NCI-H1417 (cell line): ENCODE measurements at regions not wholly inside any gene's neighbourhood (a gene's known extent, or its start where the extent isn't known, plus 50 kb on each side); places are given as distances from the start of the nearest gene placed in this dataset.

Experiments
- DNase-seq, 3 experiments: peaks; one replicate each; lab custom pipeline; 2025; lab: John Stamatoyannopoulos, UW

DNA sequence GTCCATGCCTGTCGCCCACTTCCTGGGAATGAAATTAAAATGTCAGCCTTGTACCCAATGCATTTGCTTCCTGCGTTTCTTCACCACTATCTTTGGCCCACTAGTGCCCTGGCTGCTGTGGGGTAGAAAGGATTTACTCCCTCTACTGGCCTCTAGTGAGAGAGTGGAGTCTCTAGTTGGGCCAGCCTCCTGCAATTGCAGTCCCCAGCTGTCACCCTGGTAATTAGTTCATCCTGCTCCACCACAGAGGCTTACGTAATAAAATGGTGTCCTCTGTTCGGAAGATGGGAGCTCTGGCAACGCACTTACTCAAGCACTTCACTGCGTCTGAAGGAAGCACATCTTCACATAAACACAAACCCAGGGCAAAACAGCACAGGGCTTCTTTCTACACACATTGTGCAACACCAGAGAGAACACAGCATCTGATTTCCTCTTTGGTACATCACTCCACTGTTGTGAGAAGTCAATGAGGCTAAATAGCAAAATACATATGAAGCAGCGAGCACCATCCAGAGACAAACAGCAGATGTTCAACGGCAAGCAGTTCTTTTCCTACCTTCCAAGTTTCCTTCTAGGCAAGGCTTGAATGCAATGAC is 274.6 kb downstream of the LRATD1 start:
- no peak for DNase-seq

DNA sequence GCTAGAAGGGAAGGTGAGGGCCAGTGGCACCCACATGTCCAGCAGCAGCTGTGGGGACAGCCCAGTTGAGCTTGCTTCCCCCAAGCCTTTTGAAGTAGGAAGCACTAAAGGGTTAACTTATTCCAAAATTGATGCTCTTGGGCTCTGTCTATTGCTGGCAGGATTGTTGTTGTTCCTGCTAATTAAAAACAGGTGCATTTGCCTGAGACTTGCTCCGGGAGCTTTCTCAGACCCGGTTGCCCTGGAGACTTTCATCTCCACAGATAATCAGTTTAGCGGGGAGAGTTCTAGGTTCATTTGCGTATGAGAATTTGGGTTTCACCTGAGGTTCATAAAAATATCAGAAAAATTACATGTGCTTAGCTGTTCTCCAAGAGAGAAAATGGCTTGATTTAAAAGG is 277.3 kb downstream of the LRATD1 start:
- DNase-seq = peak in 2 of 3 experiments; percentile 38 to 71

DNA sequence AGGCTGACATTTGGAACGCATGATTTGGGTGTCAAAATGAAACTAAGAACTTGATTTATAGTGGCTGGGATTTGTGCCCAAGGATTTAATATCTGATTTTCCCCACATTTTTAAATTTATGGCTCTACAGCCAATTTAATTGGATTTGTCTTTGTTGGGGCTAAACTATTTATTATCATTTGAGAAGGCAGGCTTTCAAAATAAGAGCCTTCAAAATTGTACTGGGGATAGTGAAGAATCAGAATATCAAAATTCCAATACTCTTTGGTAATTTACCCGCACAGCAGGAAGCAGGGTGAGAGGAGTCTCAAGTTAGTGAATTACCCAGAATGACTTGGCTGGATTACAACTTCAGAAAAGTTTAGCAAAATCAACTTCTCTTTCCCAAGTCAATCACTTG is 278.1 kb downstream of the LRATD1 start:
- no peak for DNase-seq

DNA sequence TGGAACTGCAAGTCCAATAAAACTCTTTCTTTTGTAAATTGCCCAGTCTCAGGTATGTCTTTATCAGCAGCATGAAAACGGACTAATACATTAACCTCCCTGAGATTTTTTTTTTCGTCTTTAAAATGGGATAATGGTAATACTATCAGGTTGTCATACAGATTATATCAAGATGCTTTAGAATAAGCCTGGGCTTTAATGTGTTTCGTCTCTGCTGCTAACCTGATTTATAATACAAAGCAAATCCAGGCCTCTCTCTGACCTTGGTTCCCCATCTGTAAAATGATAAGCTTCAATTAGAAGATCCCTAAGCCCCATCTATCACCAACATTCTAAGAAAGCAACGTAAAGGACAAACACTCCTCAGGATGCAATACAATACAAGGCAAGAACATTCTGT is 283.5 kb downstream of the LRATD1 start:
- no peak for DNase-seq

DNA sequence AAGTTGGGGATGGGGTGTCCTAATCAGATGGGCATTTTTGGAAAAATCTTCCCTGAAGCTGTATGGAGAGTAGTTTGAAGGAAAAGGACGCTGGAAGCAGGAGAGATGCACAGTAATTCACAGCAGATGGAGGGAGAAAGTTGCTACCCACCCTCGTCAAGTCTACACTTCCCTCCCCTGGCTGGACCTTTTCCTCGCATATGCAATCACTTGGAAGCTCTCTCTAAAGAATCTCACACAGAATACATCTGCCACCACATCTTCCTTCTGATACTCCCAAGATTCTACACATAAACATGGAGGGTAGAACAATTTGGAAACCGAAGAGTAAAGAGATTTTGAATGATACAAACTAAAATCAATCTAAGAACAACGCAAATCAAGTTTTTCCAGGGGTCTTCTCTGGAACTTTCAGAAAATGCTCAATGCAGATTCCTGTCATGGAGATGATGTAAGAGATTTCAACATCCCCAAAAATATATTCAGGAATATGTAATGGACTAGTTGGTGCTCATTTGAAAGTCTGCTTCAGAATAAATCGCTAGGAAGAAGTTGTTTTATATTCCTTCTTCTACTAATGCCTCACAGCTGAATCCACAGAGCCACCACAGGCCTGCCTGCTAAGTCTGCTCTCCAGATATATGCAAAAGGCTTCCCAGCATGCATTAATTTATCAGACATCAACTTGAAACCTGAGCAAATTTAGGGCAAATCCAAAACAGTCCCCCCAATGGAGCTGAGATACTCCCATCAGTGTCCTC is 291.5 kb downstream of the LRATD1 start:
- DNase-seq = no peak

DNA sequence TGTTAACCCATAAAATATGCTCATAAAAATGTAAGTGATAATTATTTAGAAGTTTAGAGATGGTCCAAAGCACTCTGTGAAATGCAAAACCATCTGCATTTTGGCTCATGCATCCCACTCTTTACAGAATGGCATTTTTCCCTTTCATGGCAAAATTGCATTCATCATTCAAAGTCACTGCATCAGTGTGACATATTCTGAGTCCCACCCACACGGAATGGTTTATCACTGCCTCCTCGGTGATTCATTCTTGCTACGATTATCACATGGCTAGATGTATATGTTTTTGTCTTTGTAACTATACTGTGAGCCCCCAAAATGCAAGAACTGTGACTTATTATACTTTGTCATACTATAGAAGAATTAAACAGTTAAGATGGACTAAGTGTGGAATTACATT is 293.0 kb downstream of the LRATD1 start:
- no peak for DNase-seq

DNA sequence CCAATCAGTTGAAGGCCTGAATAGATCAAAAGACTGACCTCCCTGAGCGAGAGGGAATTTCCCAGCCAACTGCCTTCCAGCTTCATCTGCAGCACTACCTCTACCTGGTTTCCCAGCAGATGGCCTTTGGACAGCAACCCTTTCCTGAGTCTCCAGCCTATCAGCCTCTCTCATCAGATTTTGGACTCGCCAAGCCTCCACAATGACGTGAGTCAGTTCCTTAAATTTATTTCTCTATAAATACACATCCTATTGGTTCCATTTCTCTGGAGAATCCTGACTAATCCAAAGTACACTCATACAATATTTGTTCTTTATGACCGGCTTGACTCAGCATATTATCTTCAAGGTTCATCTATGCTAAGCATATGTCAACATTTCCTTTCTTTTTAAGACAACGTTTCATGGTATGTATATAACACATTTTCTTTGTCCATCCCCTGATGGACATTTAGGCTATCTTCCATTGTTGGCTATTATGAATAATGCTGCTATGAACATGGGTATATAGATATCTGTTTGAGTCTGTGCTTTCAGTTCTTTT is 294.6 kb downstream of the LRATD1 start:
- DNase-seq = no peak

DNA sequence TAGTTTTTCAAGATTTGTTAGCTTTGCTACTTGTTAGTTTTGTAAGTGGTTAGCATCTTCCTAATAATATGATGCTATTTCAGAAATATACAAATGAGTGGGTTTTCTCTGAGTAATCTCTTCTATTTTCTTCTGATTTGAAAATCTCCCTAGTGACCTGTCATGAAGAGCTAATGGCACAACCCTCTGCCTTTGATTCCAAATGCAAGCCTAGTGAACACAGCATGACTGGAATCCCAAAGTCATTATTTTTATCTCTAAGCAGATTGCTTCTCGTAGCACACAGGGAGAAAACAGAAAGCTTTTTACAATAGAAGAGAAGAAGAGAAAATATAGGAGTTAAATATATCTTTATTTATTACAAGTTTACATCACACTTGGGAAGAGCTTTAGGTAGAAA is 295.5 kb downstream of the LRATD1 start:
- no peak for DNase-seq

DNA sequence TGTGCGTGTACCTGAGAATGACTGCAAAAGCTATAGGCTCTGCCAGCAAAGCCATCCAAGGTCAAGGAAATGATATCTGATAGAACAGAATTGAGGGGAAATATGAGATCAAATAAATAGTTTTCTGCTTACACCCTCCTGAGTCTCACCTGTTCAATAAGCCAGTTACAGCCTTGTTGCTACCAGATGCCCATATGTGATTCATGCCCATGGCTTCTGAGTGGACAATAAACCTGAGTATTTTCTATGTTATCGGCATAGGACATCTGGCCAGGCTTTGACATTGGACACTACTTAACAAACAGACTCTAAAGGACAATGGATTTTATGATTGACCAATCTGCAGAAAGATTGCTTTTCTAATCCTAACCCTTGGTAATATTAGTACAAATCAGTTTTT is 297.9 kb downstream of the LRATD1 start:
- DNase-seq = no peak

DNA sequence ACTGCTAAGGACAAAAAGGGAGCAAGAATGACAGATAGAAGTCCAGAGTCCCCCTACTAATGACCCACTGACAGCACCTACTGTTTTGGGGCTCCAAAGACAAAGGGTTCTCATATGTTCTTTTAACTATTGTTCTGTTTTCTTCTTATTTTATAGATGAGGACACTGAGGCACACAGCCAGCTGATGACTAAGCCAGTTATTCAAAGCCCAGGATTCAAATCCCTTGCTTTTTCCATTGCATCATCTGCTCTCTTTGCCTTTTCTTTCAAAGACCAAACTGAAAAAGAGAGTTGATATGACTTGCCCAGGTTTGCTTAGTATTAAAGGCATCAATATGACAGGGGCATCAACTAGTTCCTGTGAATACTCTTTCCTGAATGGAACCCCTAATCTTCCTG is 299.8 kb downstream of the LRATD1 start:
- no peak for DNase-seq

DNA sequence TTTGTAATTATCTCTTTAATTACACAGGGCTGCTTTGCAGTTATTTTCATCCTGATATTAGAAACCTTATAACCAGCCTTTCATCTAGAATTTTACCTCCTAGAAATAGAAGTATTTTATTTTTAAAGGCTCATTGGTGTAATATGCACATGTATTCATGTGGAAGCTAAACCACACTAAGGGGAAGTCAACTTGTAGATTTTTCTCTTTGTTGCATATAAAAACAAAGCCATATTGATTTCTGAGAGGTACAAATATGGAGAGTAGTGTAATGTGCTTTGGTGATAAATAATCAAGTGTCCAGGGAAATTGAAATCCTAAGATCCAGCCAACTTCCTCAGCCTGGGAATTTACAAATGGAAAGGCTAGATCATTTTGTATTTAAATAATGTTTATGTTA is 301.2 kb downstream of the LRATD1 start:
- DNase-seq = no peak

DNA sequence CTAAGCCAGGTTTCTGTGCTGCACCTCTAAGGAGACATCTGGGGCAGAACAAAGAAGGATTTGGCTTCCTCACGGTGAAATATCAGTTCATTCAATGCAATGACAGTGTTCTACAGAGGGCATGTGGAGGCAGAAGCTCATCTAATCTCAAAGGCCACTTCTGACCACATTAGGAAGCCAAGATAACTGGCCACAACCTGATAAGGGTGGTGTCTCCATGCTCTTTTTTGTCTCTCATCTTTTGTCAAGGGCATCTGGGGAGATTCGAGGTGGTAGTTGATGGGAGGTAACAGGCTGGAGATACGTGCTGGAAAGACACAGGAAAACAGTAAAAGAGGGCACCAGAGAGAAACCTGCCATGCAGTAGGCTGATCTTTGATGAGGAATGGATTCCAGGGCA is 303.9 kb downstream of the LRATD1 start:
- DNase-seq = no peak

DNA sequence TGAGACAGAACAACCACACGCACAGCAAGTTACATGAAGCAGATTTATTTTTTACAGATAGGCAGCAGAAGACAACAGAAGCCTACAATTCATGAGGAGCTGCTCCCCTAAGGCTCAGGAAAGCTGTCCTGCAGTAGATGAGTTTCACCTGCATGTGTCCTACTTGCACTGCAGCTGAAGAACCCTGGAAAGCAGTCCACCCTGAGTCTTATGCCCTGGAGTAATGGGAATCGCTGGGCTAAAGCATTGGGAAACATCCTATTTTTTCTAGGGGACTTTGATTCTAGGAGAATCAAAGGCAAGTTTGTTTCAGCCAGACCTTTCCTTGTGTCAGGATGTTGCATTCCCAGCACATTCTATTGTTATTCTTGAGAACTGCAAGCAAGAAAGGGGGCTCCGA is 304.8 kb downstream of the LRATD1 start:
- no peak for DNase-seq

DNA sequence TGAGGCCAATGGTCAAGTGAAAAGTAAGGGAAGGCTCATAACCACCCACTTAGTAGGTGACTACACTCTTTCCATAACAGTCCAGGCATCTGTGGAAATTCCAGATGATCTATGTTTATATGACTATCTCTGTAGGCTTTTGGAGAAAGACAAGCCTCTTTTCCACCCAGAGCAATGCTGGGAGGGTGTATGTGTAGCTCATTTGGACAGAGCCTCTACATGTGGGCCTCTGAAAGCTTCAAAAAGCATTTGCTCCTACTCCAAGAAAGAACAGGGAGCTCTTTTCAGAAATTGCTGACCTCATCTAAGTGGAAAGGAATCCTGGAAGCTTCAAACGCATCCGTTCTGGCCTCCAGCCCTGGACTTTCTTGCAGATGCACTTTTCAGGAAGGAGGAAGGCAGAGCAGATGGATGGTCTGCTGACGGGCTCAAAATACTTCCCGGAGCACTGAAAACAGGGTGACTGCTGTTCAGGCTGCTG is 308.7 kb downstream of the LRATD1 start:
- no peak for DNase-seq

DNA sequence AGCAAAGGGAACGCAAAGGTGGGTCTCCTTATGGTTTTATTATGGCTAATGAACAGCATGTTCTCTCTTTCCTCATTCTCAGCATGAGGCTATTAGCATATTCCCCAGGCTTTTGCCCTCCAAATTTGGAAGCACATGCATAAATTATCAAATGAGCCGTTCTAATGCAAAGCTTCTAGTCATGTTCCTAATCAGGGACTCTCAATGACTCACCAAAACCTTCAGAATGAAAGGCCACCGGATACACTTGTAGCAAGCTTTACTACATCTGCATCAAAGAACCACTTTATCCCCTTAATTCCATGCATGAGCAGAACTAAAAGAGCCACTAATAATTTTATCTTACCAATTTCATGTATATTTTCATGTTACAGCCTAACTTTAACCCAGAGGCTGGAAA is 310.5 kb downstream of the LRATD1 start:
- no peak for DNase-seq

DNA sequence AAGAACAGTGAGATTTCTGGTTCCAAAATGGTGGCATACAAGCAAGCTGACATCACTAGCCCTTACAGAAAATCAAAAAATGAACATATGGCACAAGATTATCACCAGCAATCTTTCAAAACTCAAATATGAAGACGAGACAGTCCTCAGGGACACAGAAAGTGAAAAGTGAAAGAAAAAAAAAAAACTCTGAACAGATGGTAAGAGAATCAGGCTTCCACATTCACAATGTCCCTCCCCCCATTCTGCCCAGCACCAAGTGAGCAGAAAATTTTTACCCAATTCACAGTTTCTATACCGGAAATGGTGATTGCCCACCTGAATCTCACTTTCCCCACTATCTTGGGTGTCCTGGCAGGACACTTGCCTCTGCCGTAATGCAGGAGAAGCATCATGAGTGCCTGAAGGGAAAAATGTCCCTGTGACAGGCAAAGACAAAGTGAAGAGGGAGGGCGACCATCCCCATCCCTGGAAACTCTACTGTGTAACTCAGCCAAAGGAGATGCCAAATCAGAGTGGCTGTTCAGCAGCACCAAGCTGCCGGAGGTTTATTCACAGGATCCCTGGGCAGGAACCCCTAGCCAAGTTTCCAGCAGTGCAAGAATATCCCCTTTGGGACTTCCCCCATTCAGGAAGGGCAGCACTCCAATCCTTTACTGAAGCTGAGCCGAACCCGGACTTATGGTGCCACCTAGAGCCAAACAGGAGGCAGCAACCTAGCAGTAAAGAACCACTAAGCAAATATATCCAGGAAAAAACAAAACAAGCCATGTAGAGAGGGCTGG is 312.2 kb downstream of the LRATD1 start:
- DNase-seq = peak in 2 of 3 experiments; percentile 14 to 45

DNA sequence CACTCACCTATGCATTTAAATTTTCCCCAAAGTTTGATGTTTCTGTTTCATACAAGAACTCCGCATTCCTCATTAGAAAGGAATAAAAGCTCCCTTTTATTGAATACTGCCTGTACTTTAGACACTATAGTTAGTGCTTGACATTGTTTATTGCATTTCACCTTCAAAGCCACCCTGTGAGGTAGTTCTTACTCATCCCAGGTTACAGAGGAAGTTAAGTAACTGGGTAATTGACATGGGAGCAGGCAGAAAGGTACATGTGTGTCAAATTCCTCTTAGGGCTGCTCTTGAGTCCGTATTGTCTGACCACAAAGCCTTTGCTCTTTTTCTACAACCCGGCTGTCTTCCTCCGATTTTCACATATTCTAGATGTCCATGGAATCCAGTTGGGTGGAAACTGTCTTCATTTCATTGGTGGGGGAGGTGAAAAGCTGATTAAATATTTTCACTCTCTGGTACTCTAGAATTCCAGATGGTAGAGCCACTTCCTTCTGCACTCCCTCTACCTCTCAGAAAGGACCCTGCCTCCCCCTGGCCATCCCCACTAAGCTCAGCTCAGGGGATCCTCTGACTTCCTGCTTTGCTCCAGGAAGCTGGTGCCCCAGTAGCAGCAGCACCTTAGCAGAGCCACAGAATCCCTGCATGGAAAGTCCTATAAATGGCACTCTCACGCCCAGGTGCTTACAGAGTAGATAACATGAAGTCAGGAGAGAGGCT is 319.2 kb downstream of the LRATD1 start:
- no peak for DNase-seq

DNA sequence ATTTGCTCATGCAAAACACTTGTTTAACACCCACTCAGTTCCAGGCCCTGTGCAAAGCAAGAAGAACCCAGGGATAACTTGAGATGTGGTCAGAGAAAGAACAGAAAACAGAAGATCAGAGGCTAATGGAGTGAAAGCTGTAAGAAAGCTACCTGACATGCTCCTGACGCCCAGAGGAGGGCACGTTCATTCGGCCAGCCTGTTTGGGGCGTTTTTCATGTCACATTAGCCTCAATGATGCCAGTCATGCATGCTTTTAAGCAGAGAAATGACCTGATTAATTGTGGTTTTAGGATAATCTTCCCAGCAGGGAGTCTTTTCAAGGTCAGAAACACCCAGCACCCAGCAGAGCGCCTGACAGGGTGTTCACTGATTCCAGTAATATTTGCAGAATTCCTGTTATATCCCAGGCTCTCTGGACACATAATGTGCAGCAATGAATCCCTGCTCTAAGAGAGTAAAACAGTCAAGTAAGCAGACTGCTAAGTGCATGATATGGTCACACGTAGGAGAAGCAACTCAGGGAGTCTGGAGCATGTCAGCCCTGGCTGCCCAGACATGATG is 320.0 kb downstream of the LRATD1 start:
- DNase-seq = peak in 2 of 3 experiments; percentile 42 to 79

DNA sequence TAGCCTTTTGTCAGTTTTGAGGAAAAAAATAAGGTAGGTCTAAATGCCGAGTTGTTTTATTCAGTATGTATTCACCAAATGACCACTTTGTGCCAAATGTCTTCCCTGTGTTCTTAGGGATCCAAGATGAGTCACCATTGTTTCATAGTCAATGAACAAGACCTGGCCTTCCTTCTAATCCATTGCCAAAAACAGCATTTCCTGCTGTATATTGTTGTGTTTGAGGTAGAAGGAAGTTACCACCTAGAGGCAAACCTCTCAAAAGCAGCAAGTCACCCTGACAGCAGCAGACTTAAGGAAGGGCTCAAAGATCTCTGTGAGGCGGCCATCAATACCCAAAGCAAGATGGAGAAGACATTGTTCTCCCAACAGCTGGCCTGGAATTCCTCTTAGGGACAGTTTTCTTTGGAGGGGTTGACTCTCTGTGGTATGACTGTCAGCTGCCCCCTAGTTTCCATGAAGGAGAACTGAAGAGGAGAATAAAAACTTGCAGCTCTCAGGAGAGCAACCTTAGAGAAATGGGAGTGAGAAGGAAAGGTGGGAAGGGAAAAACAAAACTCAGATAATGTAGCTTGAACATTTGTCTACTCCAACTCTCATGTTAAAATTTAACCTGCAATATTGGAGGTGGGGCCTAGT is 328.3 kb downstream of the LRATD1 start:
- no peak for DNase-seq

DNA sequence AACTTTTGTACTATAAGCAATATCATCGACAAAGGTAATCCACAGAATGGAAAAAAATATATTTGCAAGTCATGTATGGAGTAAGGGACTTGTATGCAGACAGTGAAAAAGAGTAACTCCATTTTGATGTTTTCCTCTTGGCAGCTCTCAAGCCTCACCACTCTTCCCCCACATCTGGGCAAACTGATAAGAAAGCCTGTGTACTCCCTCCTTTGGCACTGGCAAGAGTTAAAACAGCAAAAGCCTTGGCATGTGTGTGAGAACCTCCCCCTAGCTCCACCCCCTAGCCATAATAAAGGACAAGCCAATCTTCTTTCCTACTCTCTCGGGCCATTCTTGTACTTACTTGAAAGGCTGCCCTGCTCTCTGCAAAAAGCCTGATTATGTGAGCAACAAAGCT is 335.2 kb downstream of the LRATD1 start:
- no peak for DNase-seq

DNA sequence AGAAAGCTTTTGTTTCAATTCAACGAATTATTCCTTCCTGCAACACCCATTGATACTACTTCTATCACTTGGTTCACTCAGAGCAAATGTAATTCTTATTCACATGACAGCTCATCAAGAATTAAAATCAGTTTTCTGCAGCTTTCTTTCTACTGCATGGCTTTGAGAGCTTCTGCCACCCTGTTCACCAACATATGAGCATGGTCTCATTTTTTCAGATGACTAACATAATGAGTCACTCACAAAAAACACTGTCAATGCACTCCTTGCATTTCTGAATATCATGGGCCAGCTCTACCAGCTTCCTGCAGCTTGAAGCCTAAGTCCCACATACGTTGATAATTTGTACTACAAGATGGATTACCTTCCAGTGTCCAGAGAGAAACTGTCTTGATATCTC is 342.9 kb downstream of the LRATD1 start:
- no peak for DNase-seq
